GM23338 (cell line): ENCODE measurements at regions not wholly inside any gene's neighbourhood (a gene's known extent, or its start where the extent isn't known, plus 50 kb on each side); places are given as distances from the start of the nearest gene placed in this dataset.

Experiments used
- ATAC-seq: fragments of 200-7000 bp; cut with Tn5 transposase; 3 replicates; pipeline ENCODE4 v1.9.1; 2020
- DNase-seq: peaks from one replicate; pipeline ENCODE4 v3.0.0-alpha.2; 2015; ENCODE audit warnings: low spot score
- H2AFZ ChIP-seq: fragments of 200-600 bp; sonication (generic); 2 replicates; pipeline ENCODE4 v1.8.0; 2016; ENCODE audit warnings: antibody characterized with exemption, mild to moderate bottlenecking, moderate library complexity
- H3F3A ChIP-seq: fragments of 200-600 bp; sonication (generic); replicated peaks from 2 replicates; pipeline ENCODE4 v1.8.0; 2017; ENCODE audit warnings: antibody characterized with exemption, mixed run types, low read depth
- H3K27ac ChIP-seq: fragments of 200-600 bp; sonication (generic); 2 replicates; pipeline ENCODE4 v1.6.1; 2016; ENCODE audit warnings: low read depth
- H3K27me3 ChIP-seq: fragments of 200-600 bp; sonication (generic); 2 replicates; pipeline ENCODE4 v1.8.0; 2016; ENCODE audit warnings: mild to moderate bottlenecking, mixed run types, moderate library complexity; ENCODE audit not compliant: insufficient read depth
- H3K36me3 ChIP-seq: fragments of 200-600 bp; sonication (generic); 2 replicates; pipeline ENCODE4 v1.8.0; 2016; ENCODE audit warnings: mild to moderate bottlenecking; ENCODE audit not compliant: insufficient read depth
- H3K4me1 ChIP-seq: fragments of 200-600 bp; sonication (generic); 2 replicates; pipeline ENCODE4 v1.8.0; 2016; ENCODE audit warnings: mild to moderate bottlenecking, moderate library complexity; ENCODE audit not compliant: insufficient read depth
- H3K4me2 ChIP-seq: fragments of 200-600 bp; sonication (generic); 2 replicates; pipeline ENCODE4 v1.7.1; 2017; ENCODE audit warnings: mixed run types
- H3K4me3 ChIP-seq: fragments of 200-600 bp; sonication (generic); 2 replicates; pipeline ENCODE4 v1.6.1; 2016; ENCODE audit warnings: mixed run types
- H3K79me2 ChIP-seq: fragments of 200-600 bp; sonication (generic); replicated peaks from 2 replicates; pipeline ENCODE4 v1.8.0; 2017; ENCODE audit warnings: mild to moderate bottlenecking; ENCODE audit not compliant: insufficient read depth
- H3K9me2 ChIP-seq: fragments of 200-600 bp; sonication (generic); 2 replicates; pipeline ENCODE4 v1.8.0; 2017; ENCODE audit not compliant: insufficient read depth
- H4K20me1 ChIP-seq: fragments of 200-600 bp; sonication (generic); replicated peaks from 2 replicates; pipeline ENCODE4 v1.8.0; 2017; ENCODE audit warnings: mild to moderate bottlenecking; ENCODE audit not compliant: insufficient read depth
- H3K27ac Mint-ChIP-seq: 2 replicates; pipeline ENCODE4 v1.8.0; 2020; ENCODE audit warnings: inconsistent platforms, mild to moderate bottlenecking, moderate library complexity, mixed read lengths
- H3K27me3 Mint-ChIP-seq: 3 replicates; pipeline ENCODE4 v1.8.0; 2022; ENCODE audit warnings: low read depth, mild to moderate bottlenecking, moderate library complexity, mixed read lengths, inconsistent platforms; ENCODE audit not compliant: insufficient read depth, poor library complexity
- H3K36me3 Mint-ChIP-seq: 3 replicates; pipeline ENCODE4 v1.8.0; 2021; ENCODE audit warnings: low read depth, mild to moderate bottlenecking, inconsistent platforms, moderate library complexity, mixed read lengths
- H3K4me1 Mint-ChIP-seq: 3 replicates; pipeline ENCODE4 v1.8.0; 2020; ENCODE audit warnings: mild to moderate bottlenecking, inconsistent platforms, mixed read lengths
- H3K4me3 Mint-ChIP-seq: 3 replicates; pipeline ENCODE4 v1.8.0; 2021; ENCODE audit warnings: moderate library complexity, mild to moderate bottlenecking, inconsistent platforms, mixed read lengths
- H3K9me3 Mint-ChIP-seq: 3 replicates; pipeline ENCODE4 v1.8.0; 2020; ENCODE audit warnings: moderate library complexity, mild to moderate bottlenecking, inconsistent platforms, mixed read lengths
- CREB1 ChIP-seq: fragments of 250-450 bp; sonication (Bioruptor Pico); IDR thresholded peaks from 2 replicates; pipeline ENCODE4 v1.5.0; 2020; ENCODE audit warnings: low read depth, mild to moderate bottlenecking, moderate library complexity
- ETS1 ChIP-seq: IDR thresholded peaks from 2 replicates; pipeline ENCODE4 v1.6.1; 2016; ENCODE audit warnings: antibody characterized with exemption
- EZH2 ChIP-seq: fragments of 200-600 bp; sonication (generic); IDR thresholded peaks from one replicate; pipeline ENCODE4 v1.8.0; 2017; ENCODE audit warnings: antibody characterized with exemption, mild to moderate bottlenecking, low read depth; ENCODE audit not compliant: unreplicated experiment
- EZH2phosphoT487 ChIP-seq: fragments of 200-600 bp; sonication (generic); IDR thresholded peaks from one replicate; pipeline ENCODE4 v1.8.1; 2018; ENCODE audit warnings: antibody characterized with exemption; ENCODE audit not compliant: unreplicated experiment
- JUNB ChIP-seq: IDR thresholded peaks from one replicate; pipeline ENCODE4 v1.6.1; 2016; ENCODE audit warnings: antibody characterized with exemption; ENCODE audit not compliant: unreplicated experiment
- NANOG ChIP-seq: IDR thresholded peaks from 2 replicates; pipeline ENCODE4 v1.6.1; 2016; ENCODE audit warnings: antibody characterized with exemption, borderline replicate concordance
- STAT1 ChIP-seq: IDR thresholded peaks from one replicate; pipeline ENCODE4 v1.6.1; 2016; ENCODE audit warnings: antibody characterized with exemption; ENCODE audit not compliant: unreplicated experiment
- ZNF331 ChIP-seq: fragments of 250-450 bp; sonication (Bioruptor Pico); IDR thresholded peaks from 2 replicates; pipeline ENCODE4 v1.5.0; 2020; ENCODE audit warnings: low read depth, mild to moderate bottlenecking, moderate library complexity
- ZNF462 ChIP-seq: fragments of 250-450 bp; sonication (Bioruptor Pico); IDR thresholded peaks from 2 replicates; pipeline ENCODE4 v1.5.0; 2020; ENCODE audit warnings: mild to moderate bottlenecking, moderate library complexity

- TF ChIP-seq ETS1: no peak
- TF ChIP-seq JUNB: no peak
- no peak for TF ChIP-seq ZNF462
- no peak for TF ChIP-seq EZH2phosphoT487
These were observed 62.6 kb upstream of the FN1 start (continued) for GRCh38 chr2:215498431-215498830.

GRCh38 chr2:215493376-215493775, 57.5 kb upstream of the FN1 start:
- Histone ChIP-seq H3F3A (no peaks in the 10 kb centered on the region), H3K36me3 (no peaks in the 10 kb centered on the region), H4K20me1 (no peaks in the 10 kb centered on the region), H3K27ac (no peak overlapping the region), H3K9me2 (no peaks in the 10 kb centered on the region), H3K4me3 (no peak overlapping the region), H3K27me3 (no peaks in the 10 kb centered on the region), H3K4me1 (no peaks in the 10 kb centered on the region), H2AFZ (no peak overlapping the region), H3K4me2 (no peak overlapping the region), H3K79me2 (no peaks in the 10 kb centered on the region)
- ATAC-seq (no peak), DNase-seq (no peak)
- Mint-ChIP-seq H3K27me3 (peaks cover 2% of the 10 kb centered on the region), H3K27ac (no peak overlapping the region), H3K4me1 (0 out of 3 replicates have a peak, but pooled peaks cover 1% of the 10 kb centered on the region), H3K36me3 (peaks cover 9% of the 10 kb centered on the region; the same call in 1 of the 3 replicates), H3K9me3 (peaks cover 11% of the 10 kb centered on the region; the same call in 2 of the 3 replicates), H3K4me3 (no peak overlapping the region)
- TF ChIP-seq STAT1 (no peak), NANOG (no peak), JUNB (no peak), ETS1 (no peak), ZNF331 (CRISPR knock-in tag) (no peak), CREB1 (no peak), EZH2 (no peak)
